ENCODE measurements at regions not wholly inside any gene's neighbourhood (a gene's known extent, or its start where the extent isn't known, plus 50 kb on each side); places are given as distances from the start of the nearest gene placed in this dataset.
"Not testable (repeated sequence)": the region's sequence is repeated elsewhere in the genome, so short reads cannot be mapped to it uniquely, and the experiment has no call there.

- DNase-seq = not testable (repeated sequence)
These were observed 961.6 kb downstream of the LTN1 start for GRCh38 chr21:28031066-28031465.

GRCh38 chr21:28025111-28025510 lies 967.6 kb downstream of the LTN1 start:
- no peak for DNase-seq

GRCh38 chr21:28018741-28019669 lies 973.7 kb downstream of the LTN1 start:
- DNase-seq = no peak

- DNase-seq = no peak
These were observed 974.5 kb downstream of the LTN1 start for GRCh38 chr21:28018213-28018612.

GRCh38 chr21:28016571-28016970 lies 976.1 kb downstream of the LTN1 start:
- no peak for DNase-seq

GRCh38 chr21:28013123-28013522 lies 979.6 kb downstream of the LTN1 start:
- DNase-seq = not testable (repeated sequence)

GRCh38 chr21:28011970-28012369 lies 980.7 kb downstream of the LTN1 start:
- not testable (repeated sequence) for DNase-seq

- DNase-seq = not testable (repeated sequence)
These were observed 984.4 kb downstream of the LTN1 start for GRCh38 chr21:28008245-28008644.

- not testable (repeated sequence) for DNase-seq
These were observed 989.0 kb downstream of the LTN1 start for GRCh38 chr21:28003627-28004026.

GRCh38 chr21:27996906-27997305 lies 995.8 kb downstream of the LTN1 start:
- DNase-seq = not testable (repeated sequence)

- DNase-seq = not testable (repeated sequence)
These were observed 1007.9 kb downstream of the LTN1 start for GRCh38 chr21:27984663-27985325.

- DNase-seq = not testable (repeated sequence)
These were observed 1012.6 kb upstream of the ADAMTS5 start for GRCh38 chr21:27979446-27979845.

GRCh38 chr21:27975514-27975913 lies 1008.6 kb upstream of the ADAMTS5 start:
- no peak for DNase-seq

- not testable (repeated sequence) for DNase-seq
These were observed 1007.3 kb upstream of the ADAMTS5 start for GRCh38 chr21:27974152-27974551.

- not testable (repeated sequence) for DNase-seq
These were observed 1001.4 kb upstream of the ADAMTS5 start for GRCh38 chr21:27968240-27968639.

- DNase-seq = no peak
These were observed 987.8 kb upstream of the ADAMTS5 start for GRCh38 chr21:27954543-27955165.

GRCh38 chr21:27953340-27954045 lies 986.6 kb upstream of the ADAMTS5 start:
- DNase-seq = no peak

GRCh38 chr21:27949093-27949492 lies 982.2 kb upstream of the ADAMTS5 start:
- not testable (repeated sequence) for DNase-seq

- not testable (repeated sequence) for DNase-seq
These were observed 963.4 kb upstream of the ADAMTS5 start for GRCh38 chr21:27930108-27930767.

- DNase-seq = not testable (repeated sequence)
These were observed 962.3 kb upstream of the ADAMTS5 start for GRCh38 chr21:27929179-27929578.

- not testable (repeated sequence) for DNase-seq
These were observed 961.7 kb upstream of the ADAMTS5 start for GRCh38 chr21:27928534-27929115.

- DNase-seq = not testable (repeated sequence)
These were observed 954.5 kb upstream of the ADAMTS5 start for GRCh38 chr21:27921421-27921820.
